HEK293 (cell line): ENCODE measurements at regions not wholly inside any gene's neighbourhood (a gene's known extent, or its start where the extent isn't known, plus 50 kb on each side); places are given as distances from the start of the nearest gene placed in this dataset.

Source experiments
- CTCF ChIA-PET: fragments of 350-600 bp; formaldehyde crosslinking; extraction: SDS; loops from one replicate; lab custom pipeline; 2021; ENCODE audit warnings: antibody characterized with exemption; lab: Yijun Ruan, JAX
- POLR2A ChIA-PET: fragments of 300-600 bp; formaldehyde crosslinking; extraction: SDS; loops from one replicate; lab custom pipeline; 2020; ENCODE audit warnings: antibody characterized with exemption, inconsistent platforms; lab: Yijun Ruan, JAX
- H3K27ac ChIP-seq: fragments of 200-500 bp; sonication (Bioruptor generic); 2 replicates; pipeline ENCODE4 v1.5.1; 2014; ENCODE audit warnings: low read depth, low read length, control low read depth, inconsistent platforms; ENCODE audit errors: extremely low read depth
- H3K36me3 ChIP-seq, 2 experiments: fragments of 200-500 bp in 1 of 2; sonication (Bioruptor generic) in 1 of 2; 1 replicate in 1 of 2; 2 replicates in 1 of 2; pipeline ENCODE4 v1.5.1; 2014 to 2017; ENCODE audit warnings: inconsistent platforms in 2 of 2, low read length in 2 of 2; ENCODE audit not compliant: control insufficient read depth in 2 of 2, insufficient read depth in 1 of 2
- H3K4me1 ChIP-seq: fragments of 200-500 bp; sonication (Bioruptor generic); 2 replicates; pipeline ENCODE4 v1.5.1; 2014; ENCODE audit warnings: mild to moderate bottlenecking, low read length, inconsistent platforms; ENCODE audit not compliant: control insufficient read depth, insufficient read depth
- H3K4me3 ChIP-seq: 2 replicates; pipeline ENCODE4 v1.5.1; 2011; ENCODE audit warnings: low read depth, mild to moderate bottlenecking, control low read depth, low read length, moderate library complexity
- H3K9me3 ChIP-seq: fragments of 200-500 bp; sonication (Bioruptor generic); 2 replicates; pipeline ENCODE4 v1.5.1; 2014; ENCODE audit warnings: low read depth, low read length, inconsistent platforms; ENCODE audit not compliant: control insufficient read depth, insufficient read depth
- KLF1 ChIP-seq: fragments of 450-650 bp; formaldehyde crosslinking; IDR thresholded peaks from 2 replicates; pipeline ENCODE4 v1.5.1; 2016; ENCODE audit warnings: missing biosample characterization, missing genetic modification characterization
- KLF10 ChIP-seq: fragments of 450-650 bp; IDR thresholded peaks from 2 replicates; pipeline ENCODE4 v1.5.1; 2018; ENCODE audit warnings: missing biosample characterization, mild to moderate bottlenecking, missing genetic modification characterization
- SP7 ChIP-seq: fragments of 450-650 bp; formaldehyde crosslinking; IDR thresholded peaks from 2 replicates; pipeline ENCODE4 v1.5.1; 2016; ENCODE audit warnings: missing biosample characterization, missing genetic modification characterization
- ZNF140 ChIP-seq: fragments of 450-650 bp; formaldehyde crosslinking; IDR thresholded peaks from 2 replicates; pipeline ENCODE4 v1.5.1; 2016; ENCODE audit warnings: missing biosample characterization, missing genetic modification characterization
- ZNF366 ChIP-seq: fragments of 450-650 bp; formaldehyde crosslinking; conservative IDR thresholded peaks from 2 replicates; pipeline ENCODE4 v1.5.1; 2016; ENCODE audit warnings: missing biosample characterization, missing genetic modification characterization
- ZNF510 ChIP-seq: fragments of 450-650 bp; formaldehyde crosslinking; IDR thresholded peaks from 2 replicates; pipeline ENCODE4 v1.5.1; 2018; ENCODE audit warnings: mild to moderate bottlenecking, missing genetic modification characterization, missing biosample characterization; ENCODE audit not compliant: insufficient replicate concordance
- ZNF513 ChIP-seq: fragments of 450-650 bp; IDR thresholded peaks from 2 replicates; pipeline ENCODE4 v1.5.1; 2018; ENCODE audit warnings: missing biosample characterization, missing genetic modification characterization
- ZNF558 ChIP-seq: fragments of 450-650 bp; formaldehyde crosslinking; IDR thresholded peaks from 2 replicates; pipeline ENCODE4 v1.5.1; 2016; ENCODE audit warnings: missing biosample characterization, missing genetic modification characterization
- ZNF571 ChIP-seq: fragments of 450-650 bp; formaldehyde crosslinking; IDR thresholded peaks from 2 replicates; pipeline ENCODE4 v1.5.0; 2017; ENCODE audit warnings: missing biosample characterization, missing genetic modification characterization
- ZNF629 ChIP-seq: fragments of 450-650 bp; formaldehyde crosslinking; IDR thresholded peaks from 2 replicates; pipeline ENCODE4 v1.5.1; 2017; ENCODE audit warnings: missing biosample characterization, missing genetic modification characterization
- ZNF677 ChIP-seq: fragments of 450-650 bp; IDR thresholded peaks from 2 replicates; pipeline ENCODE4 v1.5.0; 2018; ENCODE audit warnings: missing biosample characterization, mild to moderate bottlenecking, missing genetic modification characterization, moderate library complexity
- ZNF747 ChIP-seq: fragments of 450-650 bp; formaldehyde crosslinking; IDR thresholded peaks from 2 replicates; pipeline ENCODE4 v1.5.1; 2016; ENCODE audit warnings: missing biosample characterization, missing genetic modification characterization
- ZNF830 ChIP-seq: fragments of 450-650 bp; IDR thresholded peaks from 2 replicates; pipeline ENCODE4 v1.5.0; 2018; ENCODE audit warnings: missing biosample characterization, missing genetic modification characterization, low read depth, mild to moderate bottlenecking, moderate library complexity
- TF ChIP-seq, protein P1 (sequence below): fragments of 450-650 bp; formaldehyde crosslinking; IDR thresholded peaks from 2 replicates; pipeline ENCODE4 v1.5.1; 2016; ENCODE audit warnings: missing biosample characterization, missing genetic modification characterization, borderline replicate concordance
- TF ChIP-seq, protein P2 (sequence below): fragments of 450-650 bp; formaldehyde crosslinking; IDR thresholded peaks from 2 replicates; pipeline ENCODE4 v1.5.1; 2016; ENCODE audit warnings: missing biosample characterization, missing genetic modification characterization, borderline replicate concordance
- TF ChIP-seq, protein P3 (sequence below): fragments of 450-650 bp; formaldehyde crosslinking; IDR thresholded peaks from 2 replicates; pipeline ENCODE4 v1.5.1; 2016; ENCODE audit warnings: missing biosample characterization, missing genetic modification characterization
- TF ChIP-seq, protein P4 (sequence below): fragments of 450-650 bp; formaldehyde crosslinking; IDR thresholded peaks from 2 replicates; pipeline ENCODE4 v1.5.1; 2016; ENCODE audit warnings: missing biosample characterization, missing genetic modification characterization

- Histone ChIP-seq H3K4me1 (no peaks in the 10 kb centered on the region), H3K36me3 (no peaks in the 10 kb centered on the region), H3K4me3 (no peak overlapping the region), H3K27ac (no peak overlapping the region), H3K9me3 (no peaks in the 10 kb centered on the region)
- TF ChIP-seq, protein P1, sequence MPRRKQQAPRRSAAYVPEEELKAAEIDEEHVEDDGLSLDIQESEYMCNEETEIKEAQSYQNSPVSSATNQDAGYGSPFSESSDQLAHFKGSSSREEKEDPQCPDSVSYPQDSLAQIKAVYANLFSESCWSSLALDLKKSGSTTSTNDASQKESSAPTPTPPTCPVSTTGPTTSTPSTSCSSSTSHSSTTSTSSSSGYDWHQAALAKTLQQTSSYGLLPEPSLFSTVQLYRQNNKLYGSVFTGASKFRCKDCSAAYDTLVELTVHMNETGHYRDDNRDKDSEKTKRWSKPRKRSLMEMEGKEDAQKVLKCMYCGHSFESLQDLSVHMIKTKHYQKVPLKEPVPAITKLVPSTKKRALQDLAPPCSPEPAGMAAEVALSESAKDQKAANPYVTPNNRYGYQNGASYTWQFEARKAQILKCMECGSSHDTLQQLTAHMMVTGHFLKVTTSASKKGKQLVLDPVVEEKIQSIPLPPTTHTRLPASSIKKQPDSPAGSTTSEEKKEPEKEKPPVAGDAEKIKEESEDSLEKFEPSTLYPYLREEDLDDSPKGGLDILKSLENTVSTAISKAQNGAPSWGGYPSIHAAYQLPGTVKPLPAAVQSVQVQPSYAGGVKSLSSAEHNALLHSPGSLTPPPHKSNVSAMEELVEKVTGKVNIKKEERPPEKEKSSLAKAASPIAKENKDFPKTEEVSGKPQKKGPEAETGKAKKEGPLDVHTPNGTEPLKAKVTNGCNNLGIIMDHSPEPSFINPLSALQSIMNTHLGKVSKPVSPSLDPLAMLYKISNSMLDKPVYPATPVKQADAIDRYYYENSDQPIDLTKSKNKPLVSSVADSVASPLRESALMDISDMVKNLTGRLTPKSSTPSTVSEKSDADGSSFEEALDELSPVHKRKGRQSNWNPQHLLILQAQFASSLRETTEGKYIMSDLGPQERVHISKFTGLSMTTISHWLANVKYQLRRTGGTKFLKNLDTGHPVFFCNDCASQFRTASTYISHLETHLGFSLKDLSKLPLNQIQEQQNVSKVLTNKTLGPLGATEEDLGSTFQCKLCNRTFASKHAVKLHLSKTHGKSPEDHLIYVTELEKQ = no peak
- TF ChIP-seq ZNF513 (tag by site-specific recombination) (no peak), ZNF629 (tag by site-specific recombination) (no peak), ZNF677 (no peak)
- ChIA-PET POLR2A (no interaction called here), CTCF (no interaction called here)
These were observed 83.1 kb downstream of the ATOH1 start for GRCh38 chr4:93911671-93912070.

GRCh38 chr4:93912146-93912545 lies 83.6 kb downstream of the ATOH1 start:
- ChIA-PET CTCF (no interaction called here), POLR2A (no interaction called here)
- no peak for TF ChIP-seq ZNF571 (tag by site-specific recombination)
- no peak for TF ChIP-seq SP7
- TF ChIP-seq ZNF830 (tag by site-specific recombination) = no peak
- no peak for TF ChIP-seq ZNF558 (tag by site-specific recombination)
- TF ChIP-seq ZNF366 (tag by site-specific recombination) = no peak
- TF ChIP-seq ZNF140 (tag by site-specific recombination) = no peak
- no peak for TF ChIP-seq KLF10 (tag by site-specific recombination)
- TF ChIP-seq ZNF510 = no peak
- TF ChIP-seq, protein P2, sequence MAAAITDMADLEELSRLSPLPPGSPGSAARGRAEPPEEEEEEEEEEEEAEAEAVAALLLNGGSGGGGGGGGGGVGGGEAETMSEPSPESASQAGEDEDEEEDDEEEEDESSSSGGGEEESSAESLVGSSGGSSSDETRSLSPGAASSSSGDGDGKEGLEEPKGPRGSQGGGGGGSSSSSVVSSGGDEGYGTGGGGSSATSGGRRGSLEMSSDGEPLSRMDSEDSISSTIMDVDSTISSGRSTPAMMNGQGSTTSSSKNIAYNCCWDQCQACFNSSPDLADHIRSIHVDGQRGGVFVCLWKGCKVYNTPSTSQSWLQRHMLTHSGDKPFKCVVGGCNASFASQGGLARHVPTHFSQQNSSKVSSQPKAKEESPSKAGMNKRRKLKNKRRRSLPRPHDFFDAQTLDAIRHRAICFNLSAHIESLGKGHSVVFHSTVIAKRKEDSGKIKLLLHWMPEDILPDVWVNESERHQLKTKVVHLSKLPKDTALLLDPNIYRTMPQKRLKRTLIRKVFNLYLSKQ (tag by site-specific recombination) = no peak
- Histone ChIP-seq H3K4me1 (no peaks in the 10 kb centered on the region), H3K27ac (no peak overlapping the region), H3K9me3 (no peaks in the 10 kb centered on the region), H3K4me3 (no peak overlapping the region), H3K36me3 (no peaks in the 10 kb centered on the region)

DNA sequence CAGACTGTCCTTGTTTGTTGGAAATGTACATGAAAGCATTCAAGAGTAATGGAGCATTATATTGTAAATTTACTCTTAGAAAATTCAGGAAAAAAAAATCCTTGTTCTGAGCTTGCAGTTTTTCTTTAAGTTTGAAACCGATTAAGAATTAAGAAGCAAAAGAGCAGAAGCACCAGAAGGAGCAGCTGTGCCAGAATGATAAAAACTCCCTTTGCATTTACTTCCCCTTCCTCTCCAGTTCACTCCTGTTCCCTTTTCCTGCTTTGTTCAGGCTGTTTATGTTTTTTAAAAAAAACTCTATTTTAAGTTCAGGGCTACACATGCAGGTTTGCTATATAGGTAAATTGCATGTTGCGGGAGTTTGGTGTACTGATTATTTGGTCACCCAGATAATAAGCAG lies 90.3 kb downstream of the ATOH1 start:
- Histone ChIP-seq H3K4me1 (no peaks in the 10 kb centered on the region), H3K9me3 (no peaks in the 10 kb centered on the region), H3K4me3 (no peak overlapping the region), H3K27ac (no peak overlapping the region), H3K36me3 (no peaks in the 10 kb centered on the region)
- ChIA-PET POLR2A (no interaction called here), CTCF (no interaction called here)
- TF ChIP-seq KLF1 (tag by site-specific recombination) (no peak), ZNF513 (tag by site-specific recombination) (no peak), ZNF747 (no peak)
- TF ChIP-seq, protein P3, sequence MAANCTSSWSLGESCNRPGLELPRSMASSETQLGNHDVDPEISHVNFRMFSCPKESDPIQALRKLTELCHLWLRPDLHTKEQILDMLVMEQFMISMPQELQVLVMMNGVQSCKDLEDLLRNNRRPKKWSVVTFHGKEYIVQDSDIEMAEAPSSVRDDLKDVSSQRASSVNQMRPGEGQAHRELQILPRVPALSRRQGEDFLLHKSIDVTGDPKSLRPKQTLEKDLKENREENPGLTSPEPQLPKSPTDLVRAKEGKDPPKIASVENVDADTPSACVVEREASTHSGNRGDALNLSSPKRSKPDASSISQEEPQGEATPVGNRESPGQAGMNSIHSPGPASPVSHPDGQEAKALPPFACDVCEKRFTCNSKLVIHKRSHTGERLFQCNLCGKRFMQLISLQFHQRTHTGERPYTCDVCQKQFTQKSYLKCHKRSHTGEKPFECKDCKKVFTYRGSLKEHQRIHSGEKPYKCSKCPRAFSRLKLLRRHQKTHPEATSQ = no peak
- TF ChIP-seq, protein P4, sequence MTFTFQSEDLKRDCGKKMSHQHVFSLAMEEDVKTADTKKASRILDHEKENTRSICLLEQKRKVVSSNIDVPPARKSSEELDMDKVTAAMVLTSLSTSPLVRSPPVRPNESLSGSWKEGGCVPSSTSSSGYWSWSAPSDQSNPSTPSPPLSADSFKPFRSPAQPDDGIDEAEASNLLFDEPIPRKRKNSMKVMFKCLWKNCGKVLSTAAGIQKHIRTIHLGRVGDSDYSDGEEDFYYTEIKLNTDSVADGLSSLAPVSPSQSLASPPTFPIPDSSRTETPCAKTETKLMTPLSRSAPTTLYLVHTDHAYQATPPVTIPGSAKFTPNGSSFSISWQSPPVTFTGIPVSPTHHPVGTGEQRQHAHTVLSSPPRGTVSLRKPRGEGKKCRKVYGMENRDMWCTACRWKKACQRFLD = no peak
